HK-2 (cell line): ENCODE measurements at regions not wholly inside any gene's neighbourhood (a gene's known extent, or its start where the extent isn't known, plus 50 kb on each side); places are given as distances from the start of the nearest gene placed in this dataset.

ENCODE experiments used
- DNase-seq: peaks from one replicate; pipeline ENCODE4 v3.0.0-alpha.2; 2018; ENCODE audit not compliant: unreplicated experiment

DNA sequence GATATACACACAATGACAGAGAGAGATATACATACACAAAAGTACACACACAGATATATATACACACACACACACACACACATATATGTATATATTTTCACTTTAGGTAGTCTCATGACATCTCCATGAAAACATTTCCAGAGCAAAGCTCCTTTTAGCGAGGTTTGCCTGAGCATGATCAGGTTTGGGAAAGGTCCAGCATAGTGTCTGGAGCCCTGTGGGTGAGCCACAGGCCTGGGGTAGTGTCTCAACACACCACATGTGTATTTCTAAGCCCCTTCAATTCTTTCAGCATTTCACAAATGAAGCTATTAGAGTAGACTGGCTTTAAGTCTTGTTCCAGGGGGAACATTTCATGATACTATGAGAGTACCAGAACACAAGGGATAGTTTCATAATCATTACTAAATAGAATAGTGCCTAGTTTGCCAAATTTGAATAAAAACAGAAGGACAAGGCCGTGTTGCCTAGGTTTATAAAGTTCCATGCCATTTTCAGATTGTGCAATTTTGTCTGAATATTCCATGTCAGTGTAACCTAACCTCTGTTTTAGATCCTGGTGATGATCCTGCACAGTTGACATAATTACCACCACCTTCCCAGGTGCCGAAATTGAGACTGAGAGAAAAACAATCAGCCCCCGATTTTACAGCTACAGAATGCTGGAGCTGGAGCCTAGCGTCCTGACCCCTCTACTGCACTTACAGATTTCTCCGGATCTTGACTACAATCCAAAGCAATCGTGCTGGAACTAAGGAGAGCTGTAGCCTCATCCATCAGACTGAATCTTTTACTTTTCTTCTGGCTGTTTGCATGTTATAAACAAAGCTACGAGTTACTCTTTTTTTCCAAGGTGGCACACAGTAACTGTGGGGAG is 332.7 kb downstream of the CYRIA start:
- no peak for DNase-seq

DNA sequence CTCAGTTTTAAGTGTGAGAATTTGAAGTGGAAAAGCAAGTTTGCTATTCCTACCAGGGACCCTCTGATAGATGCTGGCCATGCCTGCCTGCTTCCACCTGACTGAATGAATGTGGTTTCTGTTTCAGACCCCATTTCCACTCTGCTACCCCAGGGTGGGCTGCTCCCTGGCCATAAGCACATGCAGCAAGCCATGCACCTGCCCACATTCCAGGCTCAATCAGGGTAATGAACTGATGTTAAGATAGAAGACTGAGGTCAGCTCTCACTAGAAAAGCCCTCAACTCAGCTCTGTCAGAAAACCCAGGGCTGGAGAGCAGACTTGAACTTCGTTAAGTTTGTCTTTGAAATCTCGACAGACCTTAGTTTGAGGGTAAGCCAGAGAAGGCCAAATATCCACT is 333.9 kb downstream of the CYRIA start:
- no peak for DNase-seq

DNA sequence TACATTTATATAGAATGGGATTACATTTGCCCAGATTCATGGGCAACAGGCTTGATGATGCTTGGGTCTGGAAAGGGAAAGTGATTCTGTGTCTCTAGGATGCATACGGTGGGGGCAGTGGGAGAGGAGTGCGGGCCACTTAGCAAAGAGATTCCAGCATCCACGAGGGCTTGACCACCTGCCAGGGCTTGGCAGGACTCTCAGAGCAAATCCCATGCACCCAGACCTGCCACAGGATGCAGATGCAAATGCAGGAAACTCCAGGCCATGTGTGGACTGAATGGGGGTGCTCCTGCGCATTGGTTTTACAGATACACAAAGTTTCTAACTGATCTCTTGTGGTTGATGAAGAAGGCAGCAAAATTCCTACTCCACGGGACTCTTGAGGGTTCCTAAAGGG is 334.7 kb downstream of the CYRIA start:
- no peak for DNase-seq

DNA sequence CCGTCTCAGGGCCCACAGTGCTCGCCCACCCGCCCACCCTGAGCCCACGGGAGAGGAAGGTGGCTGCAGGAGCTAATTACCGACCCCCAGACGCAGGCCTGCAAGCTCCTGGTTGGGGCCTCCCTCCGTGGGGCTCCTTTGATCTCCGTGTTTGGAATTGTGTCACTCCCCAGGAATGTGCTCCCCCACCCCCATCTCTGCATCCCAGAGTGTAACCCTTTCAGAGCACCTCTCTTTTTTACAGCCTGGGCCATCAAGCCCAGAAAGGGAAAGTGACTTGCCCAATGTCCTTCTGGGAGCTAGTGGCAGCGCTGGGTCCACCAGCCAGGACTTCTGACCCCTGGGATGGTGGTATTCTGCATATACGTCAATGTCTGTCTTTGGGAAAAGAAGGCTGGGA is 335.1 kb downstream of the CYRIA start:
- no peak for DNase-seq

DNA sequence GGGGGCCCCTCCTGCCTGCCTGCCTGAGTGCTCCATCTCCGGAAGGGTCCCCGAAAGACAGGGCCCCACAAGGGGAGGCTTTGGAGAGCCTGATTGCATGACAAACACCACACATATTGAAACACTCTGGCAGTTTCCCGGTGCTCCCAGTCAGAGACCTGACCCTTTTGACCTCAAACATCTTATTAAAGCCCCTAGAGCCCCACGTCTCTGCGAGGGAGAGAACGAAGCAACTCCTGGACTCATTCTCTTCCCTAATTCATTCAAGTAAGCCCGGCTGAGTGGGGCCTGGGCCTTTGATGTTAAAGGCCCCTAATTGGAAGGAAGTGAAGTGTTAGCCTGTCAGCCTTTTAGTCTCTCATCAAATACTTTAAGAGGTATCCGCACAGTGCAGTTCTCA is 335.6 kb downstream of the CYRIA start:
- DNase-seq: no peak

DNA sequence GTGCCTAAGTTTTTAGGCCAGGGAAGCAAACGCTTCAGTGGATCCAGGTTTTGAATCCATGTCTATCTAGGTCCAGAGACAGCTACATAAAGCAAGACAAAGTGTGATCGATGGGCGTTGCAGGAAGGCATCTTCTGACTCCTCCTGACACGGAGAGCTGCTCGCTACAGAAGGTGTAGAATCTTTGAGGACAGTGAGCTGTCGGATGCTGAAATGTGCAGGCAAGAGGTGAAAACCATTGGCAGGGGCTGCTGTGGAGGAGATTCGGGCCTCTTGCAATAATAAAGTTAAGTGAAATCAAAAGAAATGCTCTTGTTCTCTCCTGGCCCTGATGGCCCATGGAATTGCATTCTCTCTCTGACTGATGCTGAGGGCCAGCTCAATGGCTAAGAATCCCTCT is 336.2 kb downstream of the CYRIA start:
- no peak for DNase-seq

DNA sequence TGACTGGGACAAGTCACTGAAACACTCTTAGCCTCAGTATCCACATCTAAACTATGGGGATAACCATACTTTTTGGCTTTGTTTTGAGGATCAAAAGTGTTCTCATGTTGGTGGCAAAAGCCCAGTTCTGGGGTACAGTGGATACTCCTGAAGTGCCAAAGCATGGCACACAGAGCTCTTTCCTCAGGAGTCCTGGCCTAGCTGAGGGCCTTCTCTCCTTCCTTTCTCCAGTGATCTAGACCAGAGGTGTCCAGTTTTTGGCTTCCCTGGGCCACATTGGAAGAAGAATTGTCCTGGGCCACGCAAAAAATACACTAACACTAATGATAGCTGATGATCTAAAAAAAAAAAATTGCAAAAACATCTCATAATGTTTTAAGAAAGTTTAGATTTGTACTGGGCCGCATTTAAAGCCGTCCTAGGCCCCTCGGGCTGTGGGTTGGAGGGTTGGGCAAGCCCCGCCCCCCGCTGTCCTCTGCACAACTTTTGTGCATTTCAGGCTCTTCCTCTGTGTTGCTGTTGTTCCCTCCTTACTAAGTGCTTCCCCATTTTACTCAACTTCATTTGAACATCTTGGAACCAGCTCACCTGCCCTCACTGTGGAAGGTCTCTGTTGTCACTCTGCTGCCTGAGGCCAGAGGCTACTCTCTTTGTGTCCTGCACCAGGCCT is 337.0 kb downstream of the CYRIA start:
- DNase-seq: no peak

DNA sequence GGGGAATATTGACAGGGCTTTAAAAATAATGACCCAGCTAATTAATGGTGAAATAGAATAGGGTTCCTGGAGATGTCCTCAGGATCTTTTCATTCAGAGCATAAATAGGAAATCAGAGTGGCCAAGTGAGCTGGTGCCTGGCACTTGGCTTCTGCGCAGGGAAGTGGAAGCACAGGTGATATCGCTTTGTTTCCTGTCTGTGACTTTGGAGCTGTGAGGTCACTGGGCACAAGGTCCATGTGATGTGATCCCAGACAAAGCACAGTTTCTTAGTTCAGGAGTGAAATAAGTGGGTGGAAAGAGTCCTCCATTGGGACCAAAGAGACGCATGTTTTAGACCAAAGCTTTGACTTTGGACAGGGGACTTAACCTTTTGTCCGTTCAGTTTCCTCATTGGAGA is 338.3 kb downstream of the CYRIA start:
- no peak for DNase-seq

DNA sequence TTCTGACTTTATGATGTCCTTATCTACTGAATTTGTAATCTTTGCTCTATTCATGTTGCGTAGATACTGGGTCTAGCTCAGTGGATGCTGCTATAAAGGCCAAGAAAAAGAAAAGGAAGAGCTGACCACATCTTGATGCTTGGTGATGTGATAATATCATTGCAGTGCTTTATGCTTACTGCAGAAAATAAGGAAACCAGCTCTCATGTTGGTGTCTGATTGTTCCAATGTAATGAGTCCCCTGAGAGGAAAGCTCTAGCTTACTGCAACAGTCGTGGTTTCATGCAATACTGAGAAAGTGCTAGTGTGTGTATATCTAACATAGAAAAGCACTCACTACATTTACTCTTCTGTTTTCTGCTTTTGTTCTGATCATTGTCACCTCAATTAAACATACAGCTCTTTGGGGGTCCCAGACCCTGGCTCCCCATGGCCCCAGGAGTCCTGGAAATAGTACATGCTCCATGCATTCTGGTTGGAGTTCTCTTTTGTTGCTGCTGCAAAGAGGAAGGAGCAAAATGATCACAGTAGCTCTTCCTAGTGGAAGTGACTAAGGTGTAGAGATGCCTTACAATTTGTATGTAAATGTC is 338.8 kb downstream of the CYRIA start:
- no peak for DNase-seq

DNA sequence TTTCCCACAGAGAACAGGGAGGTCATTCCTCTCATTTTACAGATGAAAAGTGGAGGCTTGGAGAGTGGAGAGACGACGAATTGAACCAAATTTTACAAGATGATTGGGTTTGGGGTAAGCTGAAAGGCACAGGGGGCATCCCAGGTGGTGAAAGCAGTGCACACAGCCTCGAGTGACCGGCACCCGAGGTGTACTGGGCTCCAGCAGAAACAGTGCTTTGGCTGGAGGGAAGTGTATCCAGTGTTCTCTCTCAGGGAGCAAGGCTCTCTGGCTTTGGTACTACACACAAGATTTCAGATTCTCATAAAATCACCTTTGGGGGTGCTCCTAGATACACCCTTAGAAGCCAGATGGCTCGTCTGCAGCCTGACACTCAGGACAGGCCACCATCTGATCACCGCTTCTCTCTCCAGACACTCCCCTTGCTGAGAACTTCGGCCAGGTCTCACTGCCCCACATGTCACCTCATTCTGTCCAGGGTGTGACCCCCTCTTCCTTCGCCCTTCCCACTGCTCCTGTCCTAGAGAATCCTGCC is 339.6 kb downstream of the CYRIA start:
- DNase-seq: no peak

DNA sequence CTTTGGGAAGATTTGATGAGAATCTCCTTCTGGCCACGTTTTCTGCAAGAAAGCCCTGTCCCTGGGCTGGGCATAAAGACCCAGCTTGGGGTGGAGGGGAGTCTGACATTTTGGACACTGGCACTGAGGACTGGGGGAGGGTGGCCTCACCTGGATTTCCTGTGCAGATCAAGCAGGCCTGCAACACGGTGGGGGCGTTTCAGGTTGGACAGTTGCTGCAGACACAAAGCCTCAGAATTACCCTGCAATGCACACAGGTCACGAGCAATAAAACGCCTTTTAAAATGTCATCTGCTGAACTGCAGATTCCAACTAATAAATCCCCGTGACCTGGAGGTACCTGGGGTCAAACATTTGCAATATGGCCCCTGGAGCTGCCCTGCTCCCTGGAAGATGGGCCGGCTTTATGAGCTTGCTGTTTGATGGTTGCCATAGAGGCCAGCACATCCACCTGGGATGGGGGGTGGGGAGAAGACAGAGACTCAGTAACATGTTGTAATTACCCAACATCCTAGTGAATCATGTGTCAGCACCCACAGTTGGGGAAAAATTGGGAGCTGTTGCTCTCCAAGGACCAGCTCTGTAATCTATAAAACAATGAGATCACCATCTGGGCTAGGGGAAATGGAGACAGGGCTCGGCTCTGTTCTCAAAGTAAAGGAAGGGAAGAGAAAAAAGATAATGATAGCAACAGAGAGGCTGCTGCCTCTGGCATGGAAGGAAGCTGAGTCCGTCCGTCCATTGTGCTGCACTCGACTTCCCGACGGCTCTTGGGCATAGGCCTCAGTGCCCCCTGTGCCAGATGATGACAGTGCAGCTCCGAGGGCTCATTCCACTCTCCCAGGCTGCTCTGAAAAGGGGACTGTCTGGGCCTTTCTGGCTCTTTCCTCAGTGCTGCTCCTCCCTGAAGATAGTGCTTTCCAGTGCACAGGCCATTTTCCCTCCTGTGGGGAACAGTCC is 340.3 kb downstream of the CYRIA start:
- no peak for DNase-seq

DNA sequence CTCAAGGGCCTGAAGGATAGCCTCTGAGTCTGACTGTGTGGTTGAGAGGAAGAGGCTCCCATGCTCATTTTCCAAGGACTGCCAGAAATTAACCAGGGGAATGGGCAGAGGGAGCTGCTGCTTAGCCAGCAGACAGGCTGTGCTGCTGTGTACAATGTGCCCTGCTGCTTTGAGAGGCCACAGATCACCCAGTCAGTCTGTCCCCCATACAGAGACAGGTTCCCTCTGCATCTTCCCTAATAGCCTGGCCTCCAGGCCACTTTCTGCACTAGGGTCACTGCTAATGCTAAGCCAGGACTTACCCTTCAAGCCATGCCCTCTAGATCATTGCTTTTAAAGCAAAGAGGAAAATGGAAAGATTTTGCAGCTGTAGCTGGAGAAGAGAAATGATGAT is 341.1 kb downstream of the CYRIA start:
- no peak for DNase-seq

DNA sequence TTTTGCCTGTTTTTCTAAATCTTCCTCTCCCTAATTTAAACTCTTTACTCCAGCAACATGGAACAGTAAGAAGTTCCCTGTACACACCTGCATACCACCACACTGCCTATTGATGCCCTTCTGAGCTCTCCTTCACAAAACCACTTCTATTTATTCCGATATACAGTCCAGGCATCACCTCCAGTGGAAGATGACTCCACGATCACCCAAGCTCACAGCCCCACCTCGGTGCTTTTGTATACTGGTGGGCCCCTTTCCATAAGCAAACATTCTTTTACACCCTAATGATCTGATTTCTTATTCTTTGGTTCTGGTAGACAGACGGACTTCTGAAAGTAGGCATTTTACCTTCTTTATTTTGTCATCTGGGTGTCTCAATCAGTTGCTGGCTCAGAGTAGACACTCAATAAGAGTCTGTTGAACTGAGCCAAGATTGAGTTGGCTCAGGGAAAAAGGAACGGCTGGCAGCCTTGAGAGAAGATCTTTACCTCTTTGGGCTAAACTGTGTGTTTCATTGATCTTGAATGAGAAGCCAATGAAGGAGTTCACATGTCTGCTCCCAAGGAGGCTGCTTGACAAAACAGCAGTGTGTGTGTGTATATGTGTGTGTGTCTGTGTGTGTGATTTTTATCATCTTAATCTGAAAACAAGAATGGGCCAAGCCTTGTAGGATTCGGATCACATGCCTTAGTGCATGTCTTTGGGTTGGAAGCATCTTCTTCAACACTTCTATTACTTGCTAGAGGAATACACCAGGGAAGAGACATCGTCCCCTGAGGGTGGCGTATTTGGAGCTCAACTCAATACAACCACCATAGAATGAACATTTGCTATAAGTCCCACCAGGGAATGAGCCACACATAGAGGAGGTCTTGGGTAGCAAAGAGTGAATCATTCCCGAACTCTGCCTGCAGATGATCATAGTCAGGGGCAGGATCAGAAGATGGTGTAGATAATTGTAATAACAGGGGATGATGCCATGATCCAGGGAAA is 341.8 kb downstream of the CYRIA start:
- no peak for DNase-seq

DNA sequence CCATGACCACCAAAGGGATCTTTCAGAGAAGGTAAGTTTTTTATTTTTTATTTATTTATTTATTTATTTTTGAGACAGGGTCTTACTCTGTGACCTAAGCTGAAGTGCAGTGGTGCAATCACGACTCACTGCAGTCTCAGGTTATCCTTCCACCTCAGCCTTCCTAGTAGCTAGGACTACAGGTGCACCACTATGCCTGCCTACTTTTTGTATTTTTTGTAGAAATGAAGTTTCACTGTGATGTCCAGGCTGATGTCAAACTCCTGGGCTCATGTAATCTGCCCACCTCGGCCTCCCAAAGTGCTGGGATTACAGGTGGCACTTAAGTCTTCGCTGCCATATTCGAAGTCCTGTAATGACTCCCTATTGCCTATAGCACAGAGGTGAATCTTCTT is 342.5 kb downstream of the CYRIA start:
- no peak for DNase-seq

DNA sequence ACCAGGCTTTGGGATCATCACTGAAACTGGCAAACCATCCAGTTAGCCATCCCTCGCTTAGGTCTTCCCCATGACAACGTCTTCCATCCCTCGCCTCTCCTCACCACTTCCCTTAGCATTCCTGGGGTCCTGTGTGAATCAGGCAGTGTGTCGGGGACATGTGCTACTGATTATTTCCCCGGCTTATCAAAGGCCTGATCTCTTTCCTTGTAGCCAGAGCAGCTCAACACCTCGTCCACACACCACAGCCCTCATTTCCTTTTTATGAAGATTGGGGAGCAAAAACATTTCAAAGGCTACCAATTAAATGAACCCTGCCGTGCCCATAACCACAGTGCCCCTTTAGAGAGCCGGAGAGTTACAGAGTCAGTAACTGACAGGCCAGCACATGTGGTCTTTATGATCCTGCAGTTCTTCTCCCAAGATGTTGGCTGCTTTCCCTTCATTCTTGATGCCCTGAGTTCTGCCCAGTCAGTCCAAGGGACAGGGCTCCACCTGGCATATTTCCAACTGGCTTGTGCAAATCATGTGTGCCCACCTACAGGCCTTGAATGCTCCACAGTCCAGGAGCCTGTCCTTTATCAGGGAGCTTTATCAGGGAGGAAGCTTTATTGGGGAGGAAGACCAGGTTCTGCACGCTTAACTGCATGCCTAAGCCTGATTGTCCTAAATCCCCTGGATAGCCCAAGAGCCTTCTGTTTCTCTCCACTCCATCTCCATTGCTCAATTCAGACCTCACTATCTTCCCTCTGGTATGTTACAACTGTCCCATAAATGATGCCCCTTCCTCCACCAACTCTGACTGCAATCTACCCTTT is 343.1 kb downstream of the CYRIA start:
- DNase-seq: no peak

DNA sequence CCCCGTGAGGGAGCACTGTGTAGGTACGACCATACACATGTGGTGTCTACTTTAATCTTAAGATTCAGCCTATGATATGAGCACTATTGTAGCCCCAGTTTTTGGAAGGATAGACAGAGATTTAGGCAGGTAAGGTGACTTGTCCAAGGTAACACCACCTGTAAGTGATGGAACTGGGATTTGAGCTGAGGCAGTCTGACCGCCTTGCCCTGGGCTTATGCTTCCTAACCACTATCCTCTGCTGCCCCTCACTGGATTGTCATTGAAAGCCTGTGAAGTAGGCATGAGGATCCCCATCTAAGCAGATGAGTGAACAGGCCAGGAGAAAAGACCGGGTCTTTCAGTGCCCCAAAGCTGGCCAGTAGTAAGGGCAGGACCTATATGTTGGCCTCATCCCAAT is 343.8 kb downstream of the CYRIA start:
- DNase-seq: no peak

DNA sequence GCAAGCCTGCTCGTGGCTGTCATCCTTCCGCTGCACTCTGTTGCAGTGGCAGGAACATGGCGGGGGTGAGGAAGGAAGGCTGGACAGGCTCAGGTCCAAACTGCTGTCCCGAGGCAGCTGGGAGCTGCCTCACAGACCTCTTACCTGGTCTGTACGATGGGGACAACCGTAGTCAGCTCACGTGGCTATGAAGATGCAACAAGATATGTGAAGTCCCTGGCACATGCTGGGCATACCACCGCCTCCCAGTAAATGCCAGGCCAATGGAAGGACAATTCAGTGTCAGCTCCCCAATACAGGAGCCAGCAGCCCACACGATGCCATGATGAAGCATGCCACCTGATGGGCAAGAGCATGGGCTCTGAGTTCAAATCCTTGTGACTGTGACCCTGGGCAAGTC is 344.4 kb downstream of the CYRIA start:
- no peak for DNase-seq

DNA sequence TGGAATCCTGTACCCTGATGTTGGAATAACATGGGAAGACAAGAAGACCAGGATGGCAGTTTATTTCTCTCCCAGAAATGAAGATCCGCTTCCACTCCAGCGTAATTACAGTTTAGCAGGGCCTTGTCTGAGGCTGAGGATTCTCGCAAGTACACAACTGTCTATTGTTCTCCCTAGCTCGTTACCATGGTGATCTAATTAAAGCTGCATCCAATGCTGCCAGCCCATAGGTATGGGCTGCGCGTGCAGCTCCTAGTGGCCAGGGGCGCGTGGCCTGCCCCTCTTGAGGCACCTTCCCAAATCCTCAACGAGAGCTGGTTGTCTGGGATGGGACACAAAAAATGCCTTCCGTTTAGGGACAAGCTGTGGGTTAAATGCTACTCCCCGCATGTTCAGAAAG is 344.9 kb downstream of the CYRIA start:
- DNase-seq: no peak

DNA sequence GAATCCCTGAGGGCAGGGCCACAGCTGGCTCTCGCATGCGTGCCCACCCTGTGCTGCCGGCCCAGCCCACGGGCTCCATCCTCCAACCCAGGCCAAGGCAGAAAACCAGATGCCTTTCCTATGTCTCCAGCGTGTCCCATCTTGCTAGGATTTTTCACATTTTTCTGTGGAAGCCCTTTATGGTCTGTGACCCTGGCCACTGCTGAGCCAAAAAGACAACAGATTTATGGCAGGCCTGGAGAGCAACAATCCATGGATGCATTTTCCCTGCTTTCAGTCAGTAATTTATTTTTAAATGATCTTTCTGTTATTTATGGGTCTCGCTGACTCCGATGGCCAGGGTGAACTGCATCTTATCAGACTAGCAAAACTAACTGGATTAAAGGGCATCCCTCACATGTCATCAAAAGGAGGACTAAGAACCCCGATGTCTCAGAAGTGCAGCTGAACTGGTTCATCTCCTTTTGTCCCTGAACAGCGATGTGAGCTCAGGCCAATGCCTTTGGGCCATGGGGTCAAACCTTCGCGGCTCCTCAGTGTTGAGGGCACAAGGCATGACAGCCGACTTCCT is 346.0 kb downstream of the CYRIA start:
- no peak for DNase-seq
